OCI-LY1 (cell line): ENCODE measurements at regions not wholly inside any gene's neighbourhood (a gene's known extent, or its start where the extent isn't known, plus 50 kb on each side); places are given as distances from the start of the nearest gene placed in this dataset.

Experiments
- H2AFZ ChIP-seq: fragments of 200-600 bp; sonication (generic), shearing (Covaris generic); 2 replicates; pipeline ENCODE4 v1.6.0; 2014; ENCODE audit warnings: antibody characterized with exemption, mild to moderate bottlenecking, low read length
- H3F3A ChIP-seq: fragments of 200-600 bp; sonication (generic), shearing (Covaris generic); 2 replicates; pipeline ENCODE4 v1.6.0; 2014; ENCODE audit warnings: mild to moderate bottlenecking, antibody characterized with exemption, low read length, moderate library complexity; ENCODE audit not compliant: insufficient read depth
- H3K27ac ChIP-seq: fragments of 200-600 bp; sonication (generic); 2 replicates; pipeline ENCODE4 v1.5.1; 2014; ENCODE audit warnings: low read length, mixed run types, mild to moderate bottlenecking, low read depth; ENCODE audit not compliant: poor library complexity, severe bottlenecking
- H3K27me3 ChIP-seq: fragments of 200-600 bp; sonication (generic); 2 replicates; pipeline ENCODE4 v1.6.0; 2014; ENCODE audit warnings: antibody characterized with exemption, mild to moderate bottlenecking, low read length, moderate library complexity; ENCODE audit not compliant: insufficient read depth
- H3K36me3 ChIP-seq: fragments of 200-600 bp; sonication (generic); 2 replicates; pipeline ENCODE4 v1.6.1; 2014; ENCODE audit warnings: mild to moderate bottlenecking, antibody characterized with exemption, low read length, moderate library complexity, mixed read lengths; ENCODE audit not compliant: insufficient read depth
- H3K4me1 ChIP-seq: fragments of 200-600 bp; sonication (generic); 2 replicates; pipeline ENCODE4 v1.5.1; 2014; ENCODE audit warnings: mild to moderate bottlenecking, low read length, moderate library complexity; ENCODE audit not compliant: insufficient read depth, severe bottlenecking
- H3K4me2 ChIP-seq: fragments of 200-600 bp; sonication (generic), shearing (Covaris generic); 2 replicates; pipeline ENCODE4 v1.6.1; 2014; ENCODE audit warnings: low read length
- H3K4me3 ChIP-seq: fragments of 200-600 bp; sonication (generic); 2 replicates; pipeline ENCODE4 v1.5.1; 2014; ENCODE audit warnings: low read length, low read depth, mild to moderate bottlenecking, mixed read lengths; ENCODE audit not compliant: poor library complexity, severe bottlenecking
- H3K79me2 ChIP-seq: fragments of 200-600 bp; shearing (Covaris generic); 2 replicates; pipeline ENCODE4 v1.6.1; 2016; ENCODE audit warnings: mixed run types, low read length, mixed read lengths; ENCODE audit not compliant: insufficient read depth
- H3K9ac ChIP-seq: fragments of 200-600 bp; sonication (generic), shearing (Covaris generic); 2 replicates; pipeline ENCODE4 v1.6.1; 2014; ENCODE audit warnings: mild to moderate bottlenecking, low read length, mixed read lengths
- H3K9me2 ChIP-seq: fragments of 200-600 bp; sonication (generic), shearing (Covaris generic); 2 replicates; pipeline ENCODE4 v1.6.1; 2014; ENCODE audit warnings: low read depth, mild to moderate bottlenecking, low read length, mixed read lengths
- H3K9me3 ChIP-seq: fragments of 200-600 bp; shearing (Covaris generic); 2 replicates; pipeline ENCODE4 v1.6.1; 2014; ENCODE audit warnings: low read length, mixed read lengths
- H4K20me1 ChIP-seq: fragments of 200-600 bp; sonication (generic), shearing (Covaris generic); 2 replicates; pipeline ENCODE4 v1.6.0; 2016; ENCODE audit warnings: mild to moderate bottlenecking, low read length; ENCODE audit not compliant: insufficient read depth
- EZH2 ChIP-seq: fragments of 200-600 bp; sonication (generic), shearing (Covaris generic); IDR thresholded peaks from 2 replicates; pipeline ENCODE4 v1.8.0; 2017; ENCODE audit warnings: borderline replicate concordance, mixed run types, mild to moderate bottlenecking, antibody characterized with exemption, low read length, moderate library complexity, mixed read lengths
- TF ChIP-seq, protein P1 (sequence below): fragments of 200-600 bp; sonication (generic), shearing (Covaris generic); IDR thresholded peaks from 2 replicates; pipeline ENCODE4 v1.5.1; 2017; ENCODE audit warnings: mild to moderate bottlenecking, antibody characterized with exemption, low read length, moderate library complexity, mixed read lengths

DNA sequence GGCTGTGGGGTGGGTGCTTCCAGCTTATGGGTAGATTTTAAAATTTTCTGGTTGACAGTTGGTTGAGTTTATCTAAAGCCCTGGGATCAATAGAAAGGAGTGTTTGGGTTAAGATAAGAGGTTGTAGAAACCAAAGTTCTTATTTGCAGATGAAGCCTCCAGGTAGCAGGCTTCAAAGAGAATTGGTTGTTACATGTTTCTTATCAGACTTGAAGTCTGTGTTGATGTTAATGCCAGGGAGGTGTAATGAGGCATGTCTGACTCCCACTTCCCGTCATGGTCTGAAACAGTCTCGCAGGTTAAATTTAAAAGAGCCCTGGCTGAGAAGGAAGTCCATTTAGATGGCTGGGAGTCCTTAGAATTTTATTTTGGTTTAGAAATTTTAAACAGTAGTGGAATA lies 165.2 kb upstream of the TMEM72 start:
- Histone ChIP-seq H3K36me3 (no peaks in the 10 kb centered on the region), H3K9ac (no peak overlapping the region), H3K4me2 (no peak overlapping the region), H3K4me1 (no peaks in the 10 kb centered on the region), H3K9me3 (no peaks in the 10 kb centered on the region), H3K79me2 (no peaks in the 10 kb centered on the region), H3F3A (no peaks in the 10 kb centered on the region), H2AFZ (no peak overlapping the region), H3K27me3 (no peaks in the 10 kb centered on the region), H3K27ac (no peak overlapping the region), H3K9me2 (no peaks in the 10 kb centered on the region), H3K4me3 (no peak overlapping the region), H4K20me1 (no peaks in the 10 kb centered on the region)
- no peak for TF ChIP-seq EZH2
- TF ChIP-seq, protein P1, sequence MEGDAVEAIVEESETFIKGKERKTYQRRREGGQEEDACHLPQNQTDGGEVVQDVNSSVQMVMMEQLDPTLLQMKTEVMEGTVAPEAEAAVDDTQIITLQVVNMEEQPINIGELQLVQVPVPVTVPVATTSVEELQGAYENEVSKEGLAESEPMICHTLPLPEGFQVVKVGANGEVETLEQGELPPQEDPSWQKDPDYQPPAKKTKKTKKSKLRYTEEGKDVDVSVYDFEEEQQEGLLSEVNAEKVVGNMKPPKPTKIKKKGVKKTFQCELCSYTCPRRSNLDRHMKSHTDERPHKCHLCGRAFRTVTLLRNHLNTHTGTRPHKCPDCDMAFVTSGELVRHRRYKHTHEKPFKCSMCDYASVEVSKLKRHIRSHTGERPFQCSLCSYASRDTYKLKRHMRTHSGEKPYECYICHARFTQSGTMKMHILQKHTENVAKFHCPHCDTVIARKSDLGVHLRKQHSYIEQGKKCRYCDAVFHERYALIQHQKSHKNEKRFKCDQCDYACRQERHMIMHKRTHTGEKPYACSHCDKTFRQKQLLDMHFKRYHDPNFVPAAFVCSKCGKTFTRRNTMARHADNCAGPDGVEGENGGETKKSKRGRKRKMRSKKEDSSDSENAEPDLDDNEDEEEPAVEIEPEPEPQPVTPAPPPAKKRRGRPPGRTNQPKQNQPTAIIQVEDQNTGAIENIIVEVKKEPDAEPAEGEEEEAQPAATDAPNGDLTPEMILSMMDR = no peak

DNA sequence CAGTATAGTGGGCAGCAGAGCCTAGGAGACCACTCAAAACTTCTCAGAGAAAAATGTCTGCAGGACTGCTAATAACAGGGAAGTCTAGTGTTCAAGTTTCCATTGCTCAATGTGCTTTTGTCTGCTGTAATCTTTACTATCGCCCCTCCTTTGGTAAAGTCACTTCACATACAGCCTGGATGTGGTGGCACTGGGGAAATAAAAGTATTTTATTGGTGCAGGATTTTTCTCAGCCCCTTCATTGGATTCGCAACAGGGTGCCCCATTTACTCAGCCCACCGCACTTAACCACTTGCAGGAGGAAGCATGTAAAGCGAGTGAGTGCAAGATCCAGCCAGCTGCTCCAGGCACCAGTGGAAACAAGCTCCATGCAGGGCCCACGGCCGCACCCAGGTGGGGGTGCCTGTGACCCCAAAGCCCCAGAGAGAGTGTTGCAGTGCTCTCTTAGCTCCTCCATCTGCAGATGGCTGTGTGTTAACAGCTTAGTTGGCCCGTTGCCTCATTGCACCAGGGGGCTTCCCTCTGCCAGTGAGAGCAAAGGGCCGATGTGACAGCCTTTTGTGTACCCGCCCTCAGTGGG lies 163.5 kb upstream of the TMEM72 start:
- H3K27ac ChIP-seq = no peak overlapping the region
- H3K4me2 ChIP-seq = no peak overlapping the region
- no peak overlapping the region for H3K9ac ChIP-seq
- H4K20me1 ChIP-seq = no peaks in the 10 kb centered on the region
- no peak overlapping the region for H2AFZ ChIP-seq
- TF ChIP-seq EZH2 = no peak
- TF ChIP-seq, protein P1 = no peak
- H3K4me1 ChIP-seq = no peaks in the 10 kb centered on the region
- no peaks in the 10 kb centered on the region for H3K27me3 ChIP-seq
- H3K4me3 ChIP-seq = no peak overlapping the region
- H3F3A ChIP-seq = no peaks in the 10 kb centered on the region
- H3K79me2 ChIP-seq = no peaks in the 10 kb centered on the region
- H3K9me3 ChIP-seq = no peaks in the 10 kb centered on the region
- H3K36me3 ChIP-seq = no peaks in the 10 kb centered on the region
- H3K9me2 ChIP-seq = no peaks in the 10 kb centered on the region

DNA sequence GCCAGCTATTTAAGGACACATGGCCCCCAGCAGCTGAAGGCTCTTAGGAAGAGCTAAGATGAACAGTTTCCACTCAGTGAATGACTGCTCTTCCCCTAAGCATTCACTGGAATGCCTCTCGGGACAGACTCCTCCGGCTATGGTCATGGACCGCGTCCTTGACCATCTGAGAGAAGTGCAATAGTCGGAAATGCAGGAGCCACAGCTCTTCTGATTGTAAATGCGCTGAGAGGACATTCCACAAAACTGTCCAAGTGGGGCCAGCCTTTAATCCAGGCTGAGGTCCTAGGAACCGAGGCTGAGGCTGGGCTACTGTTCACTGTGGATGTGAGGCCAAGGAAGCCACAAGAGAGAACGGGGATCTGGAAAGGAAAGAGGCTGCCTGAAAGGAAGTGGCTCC lies 162.0 kb upstream of the TMEM72 start:
- Histone ChIP-seq H3K36me3 (no peaks in the 10 kb centered on the region), H4K20me1 (no peaks in the 10 kb centered on the region), H3K9me2 (no peaks in the 10 kb centered on the region), H3K27me3 (no peaks in the 10 kb centered on the region), H3K9ac (no peak overlapping the region), H3K4me1 (no peaks in the 10 kb centered on the region), H3F3A (no peaks in the 10 kb centered on the region), H3K27ac (no peak overlapping the region), H3K79me2 (no peaks in the 10 kb centered on the region), H2AFZ (no peak overlapping the region), H3K4me3 (no peak overlapping the region), H3K9me3 (no peaks in the 10 kb centered on the region), H3K4me2 (no peak overlapping the region)
- TF ChIP-seq, protein P1 = no peak
- no peak for TF ChIP-seq EZH2
